Suprapubic skin (tissue), 4 donors: ENCODE measurements at regions not wholly inside any gene's neighbourhood (a gene's known extent, or its start where the extent isn't known, plus 50 kb on each side); places are given as distances from the start of the nearest gene placed in this dataset.

Experiments
- POLR2A ChIP-seq, 2 donors: fragments of 450-650 bp; IDR thresholded peaks; one replicate each; pipeline ENCODE4 v1.6.1; 2017; ENCODE audit warnings: antibody characterized with exemption in 2 of 2, mild to moderate bottlenecking in 2 of 2, moderate library complexity in 2 of 2
- POLR2AphosphoS5 ChIP-seq, 3 donors: sonication (generic); formaldehyde crosslinking; IDR thresholded peaks; one replicate each; pipeline ENCODE4 v1.6.1; 2017; ENCODE audit warnings: antibody characterized with exemption in 3 of 3
- TF ChIP-seq, protein P1 (sequence below), 2 donors: fragments of 200-600 bp in 1 of 2; fragments of 450-650 bp in 1 of 2; sonication (generic) in 1 of 2; IDR thresholded peaks; one replicate each; pipeline ENCODE4 v1.5.1; 2016 to 2019; ENCODE audit warnings: antibody characterized with exemption in 2 of 2, mild to moderate bottlenecking in 1 of 2, moderate library complexity in 1 of 2

DNA sequence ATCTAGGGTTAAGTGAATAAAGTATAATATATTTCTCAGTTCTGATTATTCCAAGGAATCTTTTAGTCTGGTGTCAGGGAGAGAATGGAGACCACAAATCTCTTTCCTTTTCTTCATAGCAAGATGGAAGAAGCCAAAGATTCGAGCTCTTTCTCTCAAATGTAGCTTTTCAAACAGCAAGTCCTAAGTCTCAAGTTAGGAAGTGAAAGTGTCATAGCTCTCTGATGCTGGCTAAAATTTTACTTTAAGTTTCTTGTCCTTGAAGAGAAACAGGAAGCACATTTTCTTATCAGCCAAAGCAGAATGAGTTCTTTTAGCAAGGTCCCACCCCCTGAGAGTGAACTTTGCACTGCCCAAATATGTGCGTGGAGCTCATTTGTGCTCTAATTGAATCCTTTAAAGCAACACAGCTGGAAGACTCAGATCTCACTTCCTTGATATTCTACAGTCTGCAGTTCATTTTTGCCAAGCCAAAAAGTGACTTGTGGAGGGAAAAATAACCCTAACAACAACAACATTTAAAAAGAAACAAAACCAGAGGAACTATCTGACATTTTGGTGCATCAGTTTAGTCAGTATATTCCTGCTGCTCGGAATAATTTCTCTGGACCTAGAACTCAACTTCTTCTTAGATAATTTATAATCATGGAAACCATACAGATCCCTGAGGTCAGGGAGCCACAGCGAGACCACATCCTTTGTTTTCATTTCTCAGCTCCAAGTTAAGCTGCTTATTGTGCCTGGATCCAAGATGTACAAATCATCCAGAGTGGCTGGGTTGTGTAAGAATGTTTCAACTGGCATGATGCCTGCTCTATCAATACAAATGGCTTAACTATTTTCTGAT is 238.7 kb upstream of the P2RY1 start:
- TF ChIP-seq, protein P1, sequence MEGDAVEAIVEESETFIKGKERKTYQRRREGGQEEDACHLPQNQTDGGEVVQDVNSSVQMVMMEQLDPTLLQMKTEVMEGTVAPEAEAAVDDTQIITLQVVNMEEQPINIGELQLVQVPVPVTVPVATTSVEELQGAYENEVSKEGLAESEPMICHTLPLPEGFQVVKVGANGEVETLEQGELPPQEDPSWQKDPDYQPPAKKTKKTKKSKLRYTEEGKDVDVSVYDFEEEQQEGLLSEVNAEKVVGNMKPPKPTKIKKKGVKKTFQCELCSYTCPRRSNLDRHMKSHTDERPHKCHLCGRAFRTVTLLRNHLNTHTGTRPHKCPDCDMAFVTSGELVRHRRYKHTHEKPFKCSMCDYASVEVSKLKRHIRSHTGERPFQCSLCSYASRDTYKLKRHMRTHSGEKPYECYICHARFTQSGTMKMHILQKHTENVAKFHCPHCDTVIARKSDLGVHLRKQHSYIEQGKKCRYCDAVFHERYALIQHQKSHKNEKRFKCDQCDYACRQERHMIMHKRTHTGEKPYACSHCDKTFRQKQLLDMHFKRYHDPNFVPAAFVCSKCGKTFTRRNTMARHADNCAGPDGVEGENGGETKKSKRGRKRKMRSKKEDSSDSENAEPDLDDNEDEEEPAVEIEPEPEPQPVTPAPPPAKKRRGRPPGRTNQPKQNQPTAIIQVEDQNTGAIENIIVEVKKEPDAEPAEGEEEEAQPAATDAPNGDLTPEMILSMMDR (IDR thresholded peaks at IDR 0.05): no peak
- TF ChIP-seq POLR2A (IDR thresholded peaks at IDR 0.05) (no peak), POLR2AphosphoS5 (IDR thresholded peaks at IDR 0.05) (no peak)
